ENCODE measurements at regions not wholly inside any gene's neighbourhood (a gene's known extent, or its start where the extent isn't known, plus 50 kb on each side); places are given as distances from the start of the nearest gene placed in this dataset.

DNA sequence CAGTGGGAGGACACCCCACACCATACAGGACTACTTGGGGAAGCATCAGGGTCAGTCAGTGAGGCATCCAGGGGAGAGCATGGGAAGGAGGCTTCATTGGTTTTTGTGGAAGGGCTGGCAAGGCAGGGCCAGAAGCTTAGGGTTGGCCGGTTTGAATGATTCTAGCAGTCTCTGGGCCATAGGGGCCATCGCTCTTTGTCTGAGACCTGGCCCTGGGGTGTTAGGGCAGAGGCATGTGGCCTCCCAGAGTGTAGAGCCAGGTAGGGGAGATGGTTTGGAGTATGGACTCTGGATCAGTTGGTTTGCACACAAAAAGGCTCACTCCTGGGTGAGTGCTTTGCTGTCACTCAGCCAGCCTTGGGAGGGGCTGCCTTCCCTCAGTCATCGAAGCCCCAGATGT is 98.5 kb downstream of the GLI2 start (continued):
- TF ChIP-seq YY1 (IDR thresholded peaks at IDR 0.05; ENCODE audit: extremely low read depth, insufficient replicate concordance, low read depth, low read length), result no peak

DNA sequence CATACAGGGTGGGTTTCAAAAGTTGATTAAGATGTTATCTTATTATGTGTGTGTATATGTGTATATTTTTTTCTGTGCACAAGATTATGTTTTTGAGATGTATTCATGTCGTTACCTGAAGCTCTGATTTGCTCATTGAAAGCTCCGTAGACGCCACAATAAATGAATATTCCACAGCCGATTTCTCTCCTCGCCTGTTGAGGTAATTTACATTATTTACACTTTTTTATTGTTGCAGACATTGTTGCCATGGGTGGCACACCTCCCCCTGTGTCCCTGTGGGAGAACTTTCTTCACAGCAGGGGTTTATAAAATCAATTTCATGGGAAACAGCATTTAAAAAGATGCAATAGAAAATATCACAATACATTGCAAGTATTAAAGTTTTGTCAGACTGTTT is 100.6 kb downstream of the GLI2 start:
- no peak for ATAC-seq
- no peak for TF ChIP-seq YY1 (IDR thresholded peaks at IDR 0.05; ENCODE audit: extremely low read depth, insufficient replicate concordance, low read depth, low read length)
- TF ChIP-seq EGR1 (IDR thresholded peaks at IDR 0.05; ENCODE audit: low read depth), result no peak
- TF ChIP-seq SRF (IDR thresholded peaks at IDR 0.05; ENCODE audit: low read depth), result no peak
- TF ChIP-seq, protein P1, sequence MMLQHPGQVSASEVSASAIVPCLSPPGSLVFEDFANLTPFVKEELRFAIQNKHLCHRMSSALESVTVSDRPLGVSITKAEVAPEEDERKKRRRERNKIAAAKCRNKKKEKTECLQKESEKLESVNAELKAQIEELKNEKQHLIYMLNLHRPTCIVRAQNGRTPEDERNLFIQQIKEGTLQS (IDR thresholded peaks at IDR 0.05), result no peak
- TF ChIP-seq TCF7L2 (IDR thresholded peaks at IDR 0.05; ENCODE audit: borderline replicate concordance, extremely low read depth, insufficient read depth, insufficient read length), result no peak
- TF ChIP-seq CBX3 (IDR thresholded peaks at IDR 0.05; ENCODE audit: low read depth), result no peak
- no peak for TF ChIP-seq ZFX (IDR thresholded peaks at IDR 0.05)
- TF ChIP-seq ZNF274 (IDR thresholded peaks at IDR 0.05; ENCODE audit: low read depth, low read length), result no peak
- TF ChIP-seq SIN3A (IDR thresholded peaks at IDR 0.05; ENCODE audit: low read depth), result no peak
- TF ChIP-seq, protein P2, sequence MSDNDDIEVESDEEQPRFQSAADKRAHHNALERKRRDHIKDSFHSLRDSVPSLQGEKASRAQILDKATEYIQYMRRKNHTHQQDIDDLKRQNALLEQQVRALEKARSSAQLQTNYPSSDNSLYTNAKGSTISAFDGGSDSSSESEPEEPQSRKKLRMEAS (IDR thresholded peaks at IDR 0.05), result no peak
- intact Hi-C loops (cut with micrococcal nuclease), result no loop called here
- Histone ChIP-seq H3K4me3 (replicated peaks in 1 of 2; ENCODE audit: low read depth in 1 of 2, low read length in 2 of 2) (no peak overlapping the region), H3K27ac (ENCODE audit: low read depth, low read length) (no peak overlapping the region), H3K27me3 (ENCODE audit: insufficient read depth, low read length) (no peaks in the 10 kb centered on the region), H3K9me3 (ENCODE audit: control insufficient read depth in 1 of 2, insufficient read depth in 1 of 2, low read depth in 1 of 2, low read length in 2 of 2) (no peaks in the 10 kb centered on the region), H3K36me3 (ENCODE audit: control insufficient read depth in 1 of 2, insufficient read depth in 2 of 2, low read length in 2 of 2) (no peaks in the 10 kb centered on the region), H3K9ac (ENCODE audit: low read length) (no peak overlapping the region), H3K4me1 (ENCODE audit: control insufficient read depth in 1 of 2, insufficient read depth in 2 of 2, low read length in 2 of 2) (no peaks in the 10 kb centered on the region), H4K20me1 (ENCODE audit: insufficient read depth) (no peaks in the 10 kb centered on the region), H3K4me2 (ENCODE audit: low read length) (no peak overlapping the region), H3K79me2 (ENCODE audit: insufficient read depth, low read length) (no peaks in the 10 kb centered on the region), H2AFZ (ENCODE audit: low read depth, low read length, poor library complexity, severe bottlenecking) (no peak overlapping the region), H3K9me2 (ENCODE audit: insufficient read depth) (no peaks in the 10 kb centered on the region)
- POLR2A ChIA-PET, result no interaction called here
- CTCF ChIA-PET, result no interaction called here
- RAD21 ChIA-PET (ENCODE audit: low non-redundant PET in 1 of 2, low total read pairs in 2 of 2, uncharacterized antibody in 2 of 2, unreplicated experiment in 2 of 2), result no interaction called here
- no peak for DNase-seq (ENCODE audit: low read depth, low spot score)
- BruUV-seq (replicated peaks), result no TSS peak
